ENCODE measurements at regions not wholly inside any gene's neighbourhood (a gene's known extent, or its start where the extent isn't known, plus 50 kb on each side); places are given as distances from the start of the nearest gene placed in this dataset.
"Not testable (repeated sequence)": the region's sequence is repeated elsewhere in the genome, so short reads cannot be mapped to it uniquely, and the experiment has no call there.

DNA sequence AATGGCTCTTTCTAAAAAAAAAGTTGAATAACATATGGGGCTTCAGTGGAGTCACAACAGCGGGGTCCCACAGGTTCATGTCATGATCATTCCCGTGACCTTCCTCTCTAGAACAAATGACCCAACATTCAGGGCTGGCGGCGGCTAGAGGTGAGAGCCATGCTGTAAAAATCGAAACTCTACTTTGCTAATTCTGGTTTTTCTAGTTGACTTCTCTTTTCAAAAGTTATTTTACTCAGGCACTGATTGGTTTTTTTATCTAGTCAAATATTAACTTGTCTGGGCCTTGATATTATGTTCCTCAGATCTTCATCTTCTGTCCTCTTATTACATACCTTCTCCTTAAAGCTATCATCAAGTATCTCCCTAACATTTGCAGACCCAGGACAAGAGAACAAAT lies 402.9 kb upstream of the SOX5 start:
- Histone ChIP-seq H4K20me1 (ENCODE audit: insufficient read depth, poor library complexity, severe bottlenecking) (no peaks in the 10 kb centered on the region), H3K9me2 (replicated peaks; ENCODE audit: insufficient read depth) (no peaks in the 10 kb centered on the region), H3K27ac (no peak overlapping the region), H3K4me3 (no peak overlapping the region), H2AFZ (no peak overlapping the region), H3K9me3 (ENCODE audit: low read depth) (no peaks in the 10 kb centered on the region), H3K4me2 (no peak overlapping the region), H3K4me1 (ENCODE audit: insufficient read depth) (no peaks in the 10 kb centered on the region), H3K36me3 (replicated peaks; ENCODE audit: insufficient read depth, low read depth) (no peaks in the 10 kb centered on the region), H3K27me3 (no peaks in the 10 kb centered on the region), H3K79me2 (no peaks in the 10 kb centered on the region)
- TF ChIP-seq EZH2 (IDR thresholded peaks at IDR 0.05; ENCODE audit: borderline replicate concordance): no peak
- TF ChIP-seq, protein P1, sequence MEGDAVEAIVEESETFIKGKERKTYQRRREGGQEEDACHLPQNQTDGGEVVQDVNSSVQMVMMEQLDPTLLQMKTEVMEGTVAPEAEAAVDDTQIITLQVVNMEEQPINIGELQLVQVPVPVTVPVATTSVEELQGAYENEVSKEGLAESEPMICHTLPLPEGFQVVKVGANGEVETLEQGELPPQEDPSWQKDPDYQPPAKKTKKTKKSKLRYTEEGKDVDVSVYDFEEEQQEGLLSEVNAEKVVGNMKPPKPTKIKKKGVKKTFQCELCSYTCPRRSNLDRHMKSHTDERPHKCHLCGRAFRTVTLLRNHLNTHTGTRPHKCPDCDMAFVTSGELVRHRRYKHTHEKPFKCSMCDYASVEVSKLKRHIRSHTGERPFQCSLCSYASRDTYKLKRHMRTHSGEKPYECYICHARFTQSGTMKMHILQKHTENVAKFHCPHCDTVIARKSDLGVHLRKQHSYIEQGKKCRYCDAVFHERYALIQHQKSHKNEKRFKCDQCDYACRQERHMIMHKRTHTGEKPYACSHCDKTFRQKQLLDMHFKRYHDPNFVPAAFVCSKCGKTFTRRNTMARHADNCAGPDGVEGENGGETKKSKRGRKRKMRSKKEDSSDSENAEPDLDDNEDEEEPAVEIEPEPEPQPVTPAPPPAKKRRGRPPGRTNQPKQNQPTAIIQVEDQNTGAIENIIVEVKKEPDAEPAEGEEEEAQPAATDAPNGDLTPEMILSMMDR (IDR thresholded peaks at IDR 0.05; ENCODE audit: poor library complexity): no peak
- TF ChIP-seq EZH2phosphoT487 (IDR thresholded peaks at IDR 0.05; ENCODE audit: low read depth, severe bottlenecking, unreplicated experiment): no peak
- WGBS (ENCODE audit: low lambda C conversion rate, missing lambda C conversion rate): 89% methylated on average over 5 of the region's 5 CpGs
- no peak for DNase-seq (ENCODE audit: low spot score)

DNA sequence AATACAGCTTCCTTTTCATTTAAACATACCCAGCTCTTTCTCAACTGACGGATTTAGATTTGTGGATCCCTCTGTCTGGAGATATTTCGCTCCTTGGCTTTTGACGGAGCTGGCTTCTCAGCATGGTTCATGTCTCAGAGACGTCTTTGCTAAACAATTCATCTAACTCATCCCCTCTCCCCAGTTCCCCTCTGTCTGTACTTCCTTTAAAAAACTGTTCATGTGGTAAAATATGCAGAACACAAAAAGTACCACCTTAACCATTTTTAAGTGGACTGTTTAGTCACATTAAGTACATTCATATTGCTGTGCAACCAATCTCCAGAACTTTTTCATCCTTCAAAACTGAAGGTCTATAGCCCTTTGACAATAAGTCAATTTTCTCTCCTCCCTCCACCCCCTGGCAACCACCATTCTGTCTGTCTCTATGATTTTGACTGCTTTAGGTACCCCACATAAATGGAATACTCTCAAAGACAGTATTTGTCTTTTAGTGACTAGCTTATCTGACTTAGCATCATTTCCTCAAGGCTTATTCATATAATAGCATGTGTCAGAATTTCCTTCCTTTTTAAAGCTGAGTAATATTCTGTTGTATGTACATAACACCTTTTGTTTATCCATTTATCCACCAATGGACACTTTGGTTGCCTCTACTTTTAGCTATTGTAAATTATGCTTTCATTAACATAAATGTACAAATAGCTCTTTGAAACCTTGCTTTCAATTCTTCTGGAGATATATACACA lies 399.8 kb upstream of the SOX5 start:
- no peaks in the 10 kb centered on the region for H3K4me1 ChIP-seq (ENCODE audit: insufficient read depth)
- H3K27ac ChIP-seq: no peak overlapping the region
- no peaks in the 10 kb centered on the region for H3K79me2 ChIP-seq
- no peak for DNase-seq (ENCODE audit: low spot score)
- no peak overlapping the region for H3K4me3 ChIP-seq
- H3K36me3 ChIP-seq (replicated peaks; ENCODE audit: insufficient read depth, low read depth): no peaks in the 10 kb centered on the region
- WGBS (ENCODE audit: low lambda C conversion rate, missing lambda C conversion rate): 96% methylated on average over 4 of the region's 4 CpGs
- H3K9me2 ChIP-seq (replicated peaks; ENCODE audit: insufficient read depth): no peaks in the 10 kb centered on the region
- no peak overlapping the region for H3K4me2 ChIP-seq
- no peaks in the 10 kb centered on the region for H4K20me1 ChIP-seq (ENCODE audit: insufficient read depth, poor library complexity, severe bottlenecking)
- no peaks in the 10 kb centered on the region for H3K9me3 ChIP-seq (ENCODE audit: low read depth)
- no peak for TF ChIP-seq EZH2phosphoT487 (IDR thresholded peaks at IDR 0.05; ENCODE audit: low read depth, severe bottlenecking, unreplicated experiment)
- TF ChIP-seq, protein P1 (IDR thresholded peaks at IDR 0.05; ENCODE audit: poor library complexity): no peak
- no peak for TF ChIP-seq EZH2 (IDR thresholded peaks at IDR 0.05; ENCODE audit: borderline replicate concordance)
- H3K27me3 ChIP-seq: no peaks in the 10 kb centered on the region
- no peak overlapping the region for H2AFZ ChIP-seq

DNA sequence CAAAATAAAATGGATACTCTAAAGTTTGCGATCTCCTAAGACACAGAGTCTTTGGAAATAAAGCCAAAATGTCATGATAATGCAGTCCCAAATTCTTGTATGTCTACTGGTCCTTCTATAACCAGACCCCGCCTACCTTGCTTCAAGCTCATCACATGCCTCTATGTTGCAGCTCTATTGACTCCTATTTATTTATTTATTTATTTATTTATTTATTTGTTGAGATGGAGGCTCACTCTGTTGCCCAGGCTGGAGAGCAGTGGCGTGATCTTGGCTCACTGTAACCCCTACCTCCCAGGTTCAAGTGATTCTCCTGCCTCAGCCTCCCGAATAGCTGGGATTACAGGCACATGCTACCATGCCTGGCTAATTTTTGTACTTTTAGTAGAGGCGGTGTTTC lies 398.7 kb upstream of the SOX5 start:
- not testable (repeated sequence) for H3K27me3 ChIP-seq; H3K79me2 ChIP-seq; H3K9me3 ChIP-seq (ENCODE audit: low read depth); H3K36me3 ChIP-seq (replicated peaks; ENCODE audit: insufficient read depth, low read depth); DNase-seq (ENCODE audit: low spot score); H3K4me2 ChIP-seq; H3K9me2 ChIP-seq (replicated peaks; ENCODE audit: insufficient read depth); H2AFZ ChIP-seq; H3K27ac ChIP-seq; H3K4me1 ChIP-seq (ENCODE audit: insufficient read depth); H4K20me1 ChIP-seq (ENCODE audit: insufficient read depth, poor library complexity, severe bottlenecking); H3K4me3 ChIP-seq
- 85% methylated on average over 5 of the region's 5 CpGs for WGBS (ENCODE audit: low lambda C conversion rate, missing lambda C conversion rate)

DNA sequence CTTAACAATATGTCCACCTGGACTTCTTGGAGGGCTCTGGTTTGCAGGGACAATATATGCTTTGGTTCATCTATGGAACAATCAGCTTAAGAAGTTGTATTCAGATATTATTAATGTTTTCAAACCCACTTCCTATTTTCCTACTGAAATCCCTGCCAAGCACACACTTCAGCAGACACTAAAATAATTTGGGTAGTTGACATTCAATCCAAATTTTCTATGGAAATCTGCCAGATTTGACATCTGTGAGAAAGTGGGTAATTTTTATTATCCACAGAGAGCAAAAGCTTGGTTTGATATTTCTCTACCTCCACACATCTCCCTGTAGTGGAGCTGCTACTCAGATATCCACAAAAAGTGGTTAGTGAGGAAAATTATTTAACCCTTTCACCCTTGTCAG lies 378.8 kb upstream of the SOX5 start:
- no peak for TF ChIP-seq EZH2 (IDR thresholded peaks at IDR 0.05; ENCODE audit: borderline replicate concordance)
- TF ChIP-seq EZH2phosphoT487 (IDR thresholded peaks at IDR 0.05; ENCODE audit: low read depth, severe bottlenecking, unreplicated experiment): no peak
- TF ChIP-seq, protein P1 (IDR thresholded peaks at IDR 0.05; ENCODE audit: poor library complexity): no peak
- Histone ChIP-seq H3K9me2 (replicated peaks; ENCODE audit: insufficient read depth) (no peaks in the 10 kb centered on the region), H3K9me3 (ENCODE audit: low read depth) (no peaks in the 10 kb centered on the region), H4K20me1 (ENCODE audit: insufficient read depth, poor library complexity, severe bottlenecking) (no peaks in the 10 kb centered on the region), H3K4me2 (no peak overlapping the region), H3K36me3 (replicated peaks; ENCODE audit: insufficient read depth, low read depth) (no peaks in the 10 kb centered on the region), H3K27ac (no peak overlapping the region), H3K79me2 (no peaks in the 10 kb centered on the region), H2AFZ (no peak overlapping the region), H3K4me3 (no peak overlapping the region), H3K4me1 (ENCODE audit: insufficient read depth) (no peaks in the 10 kb centered on the region), H3K27me3 (no peaks in the 10 kb centered on the region)
- DNase-seq (ENCODE audit: low spot score): no peak
